GM23338 (cell line): ENCODE measurements at regions not wholly inside any gene's neighbourhood (a gene's known extent, or its start where the extent isn't known, plus 50 kb on each side); places are given as distances from the start of the nearest gene placed in this dataset.

ENCODE experiments used
- ATAC-seq: fragments of 200-7000 bp; cut with Tn5 transposase; 3 replicates; pipeline ENCODE4 v1.9.1; 2020
- DNase-seq: peaks from one replicate; pipeline ENCODE4 v3.0.0-alpha.2; 2015; ENCODE audit warnings: low spot score
- H2AFZ ChIP-seq: fragments of 200-600 bp; sonication (generic); 2 replicates; pipeline ENCODE4 v1.8.0; 2016; ENCODE audit warnings: antibody characterized with exemption, mild to moderate bottlenecking, moderate library complexity
- H3F3A ChIP-seq: fragments of 200-600 bp; sonication (generic); replicated peaks from 2 replicates; pipeline ENCODE4 v1.8.0; 2017; ENCODE audit warnings: antibody characterized with exemption, mixed run types, low read depth
- H3K27ac ChIP-seq: fragments of 200-600 bp; sonication (generic); 2 replicates; pipeline ENCODE4 v1.6.1; 2016; ENCODE audit warnings: low read depth
- H3K27me3 ChIP-seq: fragments of 200-600 bp; sonication (generic); 2 replicates; pipeline ENCODE4 v1.8.0; 2016; ENCODE audit warnings: mild to moderate bottlenecking, mixed run types, moderate library complexity; ENCODE audit not compliant: insufficient read depth
- H3K36me3 ChIP-seq: fragments of 200-600 bp; sonication (generic); 2 replicates; pipeline ENCODE4 v1.8.0; 2016; ENCODE audit warnings: mild to moderate bottlenecking; ENCODE audit not compliant: insufficient read depth
- H3K4me1 ChIP-seq: fragments of 200-600 bp; sonication (generic); 2 replicates; pipeline ENCODE4 v1.8.0; 2016; ENCODE audit warnings: mild to moderate bottlenecking, moderate library complexity; ENCODE audit not compliant: insufficient read depth
- H3K4me2 ChIP-seq: fragments of 200-600 bp; sonication (generic); 2 replicates; pipeline ENCODE4 v1.7.1; 2017; ENCODE audit warnings: mixed run types
- H3K4me3 ChIP-seq: fragments of 200-600 bp; sonication (generic); 2 replicates; pipeline ENCODE4 v1.6.1; 2016; ENCODE audit warnings: mixed run types
- H3K79me2 ChIP-seq: fragments of 200-600 bp; sonication (generic); replicated peaks from 2 replicates; pipeline ENCODE4 v1.8.0; 2017; ENCODE audit warnings: mild to moderate bottlenecking; ENCODE audit not compliant: insufficient read depth
- H3K9me2 ChIP-seq: fragments of 200-600 bp; sonication (generic); 2 replicates; pipeline ENCODE4 v1.8.0; 2017; ENCODE audit not compliant: insufficient read depth
- H4K20me1 ChIP-seq: fragments of 200-600 bp; sonication (generic); replicated peaks from 2 replicates; pipeline ENCODE4 v1.8.0; 2017; ENCODE audit warnings: mild to moderate bottlenecking; ENCODE audit not compliant: insufficient read depth
- H3K27ac Mint-ChIP-seq: 2 replicates; pipeline ENCODE4 v1.8.0; 2020; ENCODE audit warnings: inconsistent platforms, mild to moderate bottlenecking, moderate library complexity, mixed read lengths
- H3K27me3 Mint-ChIP-seq: 3 replicates; pipeline ENCODE4 v1.8.0; 2022; ENCODE audit warnings: low read depth, mild to moderate bottlenecking, moderate library complexity, mixed read lengths, inconsistent platforms; ENCODE audit not compliant: insufficient read depth, poor library complexity
- H3K36me3 Mint-ChIP-seq: 3 replicates; pipeline ENCODE4 v1.8.0; 2021; ENCODE audit warnings: low read depth, mild to moderate bottlenecking, inconsistent platforms, moderate library complexity, mixed read lengths
- H3K4me1 Mint-ChIP-seq: 3 replicates; pipeline ENCODE4 v1.8.0; 2020; ENCODE audit warnings: mild to moderate bottlenecking, inconsistent platforms, mixed read lengths
- H3K4me3 Mint-ChIP-seq: 3 replicates; pipeline ENCODE4 v1.8.0; 2021; ENCODE audit warnings: moderate library complexity, mild to moderate bottlenecking, inconsistent platforms, mixed read lengths
- H3K9me3 Mint-ChIP-seq: 3 replicates; pipeline ENCODE4 v1.8.0; 2020; ENCODE audit warnings: moderate library complexity, mild to moderate bottlenecking, inconsistent platforms, mixed read lengths
- EZH2 ChIP-seq: fragments of 200-600 bp; sonication (generic); IDR thresholded peaks from one replicate; pipeline ENCODE4 v1.8.0; 2017; ENCODE audit warnings: antibody characterized with exemption, mild to moderate bottlenecking, low read depth; ENCODE audit not compliant: unreplicated experiment
- EZH2phosphoT487 ChIP-seq: fragments of 200-600 bp; sonication (generic); IDR thresholded peaks from one replicate; pipeline ENCODE4 v1.8.1; 2018; ENCODE audit warnings: antibody characterized with exemption; ENCODE audit not compliant: unreplicated experiment
- JUNB ChIP-seq: IDR thresholded peaks from one replicate; pipeline ENCODE4 v1.6.1; 2016; ENCODE audit warnings: antibody characterized with exemption; ENCODE audit not compliant: unreplicated experiment
- POLR2AphosphoS5 ChIP-seq: IDR thresholded peaks from 2 replicates; pipeline ENCODE4 v1.6.1; 2016; ENCODE audit warnings: antibody characterized with exemption, low read depth
- REST ChIP-seq: IDR thresholded peaks from one replicate; pipeline ENCODE4 v1.6.1; 2018; ENCODE audit warnings: antibody characterized with exemption; ENCODE audit not compliant: unreplicated experiment
- STAT1 ChIP-seq: IDR thresholded peaks from one replicate; pipeline ENCODE4 v1.6.1; 2016; ENCODE audit warnings: antibody characterized with exemption; ENCODE audit not compliant: unreplicated experiment
- ZNF331 ChIP-seq: fragments of 250-450 bp; sonication (Bioruptor Pico); IDR thresholded peaks from 2 replicates; pipeline ENCODE4 v1.5.0; 2020; ENCODE audit warnings: low read depth, mild to moderate bottlenecking, moderate library complexity
- ZNF462 ChIP-seq: fragments of 250-450 bp; sonication (Bioruptor Pico); IDR thresholded peaks from 2 replicates; pipeline ENCODE4 v1.5.0; 2020; ENCODE audit warnings: mild to moderate bottlenecking, moderate library complexity
- TF ChIP-seq, protein P1 (sequence below): IDR thresholded peaks from 2 replicates; pipeline ENCODE4 v1.6.1; 2016; ENCODE audit warnings: antibody characterized with exemption

DNA sequence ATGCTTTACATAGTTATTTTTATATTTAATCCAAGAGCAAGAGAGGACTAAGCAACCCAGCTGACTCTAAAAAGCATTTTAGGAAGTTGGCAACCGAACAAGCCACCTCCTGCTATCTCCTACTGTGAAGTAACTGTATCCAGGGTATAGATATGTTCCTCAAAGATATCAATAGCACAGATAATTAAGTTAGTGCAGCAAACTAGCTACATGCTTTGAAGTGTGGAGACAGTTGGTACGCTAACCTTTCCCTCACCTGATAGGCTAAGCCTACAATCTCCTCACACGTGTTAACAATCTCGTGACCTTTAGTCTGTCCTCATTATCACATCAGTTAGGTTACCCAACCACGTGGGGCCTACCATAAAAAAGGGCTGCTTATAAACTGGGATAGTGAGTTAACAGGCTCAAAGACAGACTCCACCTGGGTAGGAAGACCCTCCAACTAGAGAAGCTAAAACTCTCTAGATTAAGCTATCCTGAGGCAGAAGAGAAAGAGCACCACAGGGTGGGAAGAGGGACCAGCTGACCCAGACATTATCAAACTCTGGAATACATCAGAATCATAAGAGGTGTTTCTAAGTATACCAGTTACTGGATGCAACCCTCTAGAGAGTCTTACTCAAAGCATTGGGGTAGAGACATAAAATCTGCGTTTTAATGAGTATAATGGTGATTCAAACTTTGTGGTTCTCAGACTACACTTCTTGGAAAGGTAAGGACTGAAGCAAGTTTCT, 340.1 kb upstream of the ESRRG start (continued):
- no peak for TF ChIP-seq ZNF462 (CRISPR knock-in tag)
- no peak for TF ChIP-seq JUNB
- TF ChIP-seq STAT1, result no peak
- TF ChIP-seq POLR2AphosphoS5, result no peak
- TF ChIP-seq ZNF331 (CRISPR knock-in tag), result no peak
- no peak for TF ChIP-seq EZH2

GRCh38 chr1:217062586-217062985, 339.4 kb upstream of the ESRRG start:
- no peak overlapping the region for H3K27ac Mint-ChIP-seq
- Histone ChIP-seq H3K4me2 (no peak overlapping the region), H3K9me2 (no peaks in the 10 kb centered on the region), H3K27ac (no peak overlapping the region), H2AFZ (no peak overlapping the region), H3K4me1 (no peaks in the 10 kb centered on the region), H3K4me3 (no peak overlapping the region), H4K20me1 (no peaks in the 10 kb centered on the region), H3K27me3 (no peaks in the 10 kb centered on the region), H3K36me3 (no peaks in the 10 kb centered on the region), H3K79me2 (no peaks in the 10 kb centered on the region), H3F3A (no peaks in the 10 kb centered on the region)
- H3K9me3 Mint-ChIP-seq, result no peaks in the 10 kb centered on the region
- no peak overlapping the region for H3K4me3 Mint-ChIP-seq
- no peaks in the 10 kb centered on the region for H3K27me3 Mint-ChIP-seq
- ATAC-seq (no peak), DNase-seq (no peak)
- no peaks in the 10 kb centered on the region; the same call in 2 of the 3 replicates for H3K4me1 Mint-ChIP-seq
- H3K36me3 Mint-ChIP-seq, result no peaks in the 10 kb centered on the region
- TF ChIP-seq EZH2phosphoT487, result no peak
- no peak for TF ChIP-seq REST
- TF ChIP-seq, protein P1, sequence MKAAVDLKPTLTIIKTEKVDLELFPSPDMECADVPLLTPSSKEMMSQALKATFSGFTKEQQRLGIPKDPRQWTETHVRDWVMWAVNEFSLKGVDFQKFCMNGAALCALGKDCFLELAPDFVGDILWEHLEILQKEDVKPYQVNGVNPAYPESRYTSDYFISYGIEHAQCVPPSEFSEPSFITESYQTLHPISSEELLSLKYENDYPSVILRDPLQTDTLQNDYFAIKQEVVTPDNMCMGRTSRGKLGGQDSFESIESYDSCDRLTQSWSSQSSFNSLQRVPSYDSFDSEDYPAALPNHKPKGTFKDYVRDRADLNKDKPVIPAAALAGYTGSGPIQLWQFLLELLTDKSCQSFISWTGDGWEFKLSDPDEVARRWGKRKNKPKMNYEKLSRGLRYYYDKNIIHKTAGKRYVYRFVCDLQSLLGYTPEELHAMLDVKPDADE, result no peak
